ENCODE measurements at regions not wholly inside any gene's neighbourhood (a gene's known extent, or its start where the extent isn't known, plus 50 kb on each side); places are given as distances from the start of the nearest gene placed in this dataset.

GRCh38 chr4:100581337-100581736, 63.5 kb upstream of the EMCN start:
- ATAC-seq (no peak), DNase-seq (no peak)
- intact Hi-C loops (cut with DNase I) = no loop called here
- Histone ChIP-seq H3K4me3 (no peak overlapping the region), H3K4me1 (no peaks in the 10 kb centered on the region), H3K36me3 (no peaks in the 10 kb centered on the region), H3K9me3 (no peaks in the 10 kb centered on the region), H3K27me3 (no peaks in the 10 kb centered on the region), H3K27ac (no peak overlapping the region)
- TF ChIP-seq, protein P1, sequence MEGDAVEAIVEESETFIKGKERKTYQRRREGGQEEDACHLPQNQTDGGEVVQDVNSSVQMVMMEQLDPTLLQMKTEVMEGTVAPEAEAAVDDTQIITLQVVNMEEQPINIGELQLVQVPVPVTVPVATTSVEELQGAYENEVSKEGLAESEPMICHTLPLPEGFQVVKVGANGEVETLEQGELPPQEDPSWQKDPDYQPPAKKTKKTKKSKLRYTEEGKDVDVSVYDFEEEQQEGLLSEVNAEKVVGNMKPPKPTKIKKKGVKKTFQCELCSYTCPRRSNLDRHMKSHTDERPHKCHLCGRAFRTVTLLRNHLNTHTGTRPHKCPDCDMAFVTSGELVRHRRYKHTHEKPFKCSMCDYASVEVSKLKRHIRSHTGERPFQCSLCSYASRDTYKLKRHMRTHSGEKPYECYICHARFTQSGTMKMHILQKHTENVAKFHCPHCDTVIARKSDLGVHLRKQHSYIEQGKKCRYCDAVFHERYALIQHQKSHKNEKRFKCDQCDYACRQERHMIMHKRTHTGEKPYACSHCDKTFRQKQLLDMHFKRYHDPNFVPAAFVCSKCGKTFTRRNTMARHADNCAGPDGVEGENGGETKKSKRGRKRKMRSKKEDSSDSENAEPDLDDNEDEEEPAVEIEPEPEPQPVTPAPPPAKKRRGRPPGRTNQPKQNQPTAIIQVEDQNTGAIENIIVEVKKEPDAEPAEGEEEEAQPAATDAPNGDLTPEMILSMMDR (IDR thresholded peaks at IDR 0.05) = no peak

DNA sequence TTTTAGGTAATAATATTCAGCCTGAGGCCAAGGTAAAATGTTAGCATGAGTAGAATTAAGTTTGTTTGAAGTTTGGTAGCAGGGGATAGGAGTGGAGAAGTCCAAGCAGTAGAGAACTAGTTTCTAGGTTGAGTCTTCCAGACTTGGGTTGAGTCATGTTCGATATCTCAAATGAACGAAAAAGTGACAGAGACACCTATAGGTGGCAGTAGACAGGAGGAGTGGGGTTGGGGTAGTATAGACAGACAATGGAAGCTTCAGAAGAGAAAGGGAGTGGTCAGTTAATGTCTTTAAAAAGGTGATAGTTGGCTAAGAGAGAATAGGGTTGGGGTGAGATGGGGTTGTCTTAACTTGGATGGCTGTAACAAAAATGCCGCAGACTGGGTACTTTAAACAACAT, 58.7 kb upstream of the EMCN start:
- Histone ChIP-seq H3K27ac (no peak overlapping the region), H3K27me3 (no peaks in the 10 kb centered on the region), H3K36me3 (no peaks in the 10 kb centered on the region), H3K9me3 (no peaks in the 10 kb centered on the region), H3K4me1 (no peaks in the 10 kb centered on the region), H3K4me3 (no peak overlapping the region)
- DNase-seq = no peak
- TF ChIP-seq, protein P1 (IDR thresholded peaks at IDR 0.05) = no peak
- intact Hi-C loops (cut with DNase I) = no loop called here
- ATAC-seq = no peak

DNA sequence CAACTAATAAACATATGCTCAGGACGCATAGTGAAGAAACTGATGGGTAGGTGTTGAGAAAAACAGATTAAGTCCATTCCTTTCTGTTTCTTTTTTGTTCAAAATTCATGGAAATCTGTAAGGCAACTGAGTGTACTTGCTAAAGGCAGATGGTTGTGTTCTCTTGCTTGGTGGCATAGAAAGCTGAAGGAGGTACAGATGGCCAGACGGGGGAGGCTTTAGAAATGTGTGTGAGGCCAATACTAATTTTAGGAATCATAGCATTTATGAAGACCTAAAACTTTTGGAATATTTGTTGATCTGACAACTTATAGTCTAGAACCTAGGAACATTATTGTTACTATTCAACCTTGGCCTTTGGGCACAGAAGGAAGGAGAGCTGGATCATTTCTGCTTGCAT, 56.8 kb upstream of the EMCN start:
- DNase-seq (no peak), ATAC-seq (no peak)
- Histone ChIP-seq H3K27ac (no peak overlapping the region), H3K36me3 (no peaks in the 10 kb centered on the region), H3K27me3 (no peaks in the 10 kb centered on the region), H3K4me3 (no peak overlapping the region), H3K4me1 (no peaks in the 10 kb centered on the region), H3K9me3 (no peaks in the 10 kb centered on the region)
- intact Hi-C loops (cut with DNase I) = no loop called here
- TF ChIP-seq, protein P1 (IDR thresholded peaks at IDR 0.05) = no peak

- TF ChIP-seq, protein P1 (IDR thresholded peaks at IDR 0.05) = no peak
- intact Hi-C loops (cut with DNase I) = no loop called here
- Histone ChIP-seq H3K9me3 (no peaks in the 10 kb centered on the region), H3K27ac (no peak overlapping the region), H3K4me1 (no peaks in the 10 kb centered on the region), H3K27me3 (no peaks in the 10 kb centered on the region), H3K4me3 (no peak overlapping the region), H3K36me3 (no peaks in the 10 kb centered on the region)
- DNase-seq = no peak
- no peak for ATAC-seq
These were observed 51.4 kb upstream of the EMCN start for GRCh38 chr4:100569196-100569595.
